Kasumi-1 (cell line): ENCODE measurements at regions not wholly inside any gene's neighbourhood (a gene's known extent, or its start where the extent isn't known, plus 50 kb on each side); places are given as distances from the start of the nearest gene placed in this dataset.
"Not testable (repeated sequence)": the region's sequence is repeated elsewhere in the genome, so short reads cannot be mapped to it uniquely, and the experiment has no call there.

ENCODE experiments used
- DNase-seq, 2 experiments: peaks; one replicate each; lab custom pipeline; 2025; lab: John Stamatoyannopoulos, UW

- no peak for DNase-seq
Observed at GRCh38 chr1:80310703-80311245, 1304.2 kb upstream of the ADGRL4 start.

- DNase-seq = no peak
Observed at GRCh38 chr1:80305466-80305865, 1298.9 kb upstream of the ADGRL4 start.

GRCh38 chr1:80293818-80294217 lies 1287.3 kb upstream of the ADGRL4 start:
- no peak for DNase-seq

GRCh38 chr1:80288750-80289149 lies 1282.2 kb upstream of the ADGRL4 start:
- not testable (repeated sequence) for DNase-seq

- DNase-seq = no peak
Observed at GRCh38 chr1:80282536-80282935, 1276.0 kb upstream of the ADGRL4 start.

GRCh38 chr1:80278936-80279335 lies 1272.4 kb upstream of the ADGRL4 start:
- no peak for DNase-seq

GRCh38 chr1:80274256-80274655 lies 1267.7 kb upstream of the ADGRL4 start:
- no peak for DNase-seq

GRCh38 chr1:80272495-80272894 lies 1266.0 kb upstream of the ADGRL4 start:
- DNase-seq = no peak

- DNase-seq = no peak
Observed at GRCh38 chr1:80258659-80259058, 1252.1 kb upstream of the ADGRL4 start.

- no peak for DNase-seq
Observed at GRCh38 chr1:80251591-80251990, 1245.1 kb upstream of the ADGRL4 start.

GRCh38 chr1:80251171-80251570 lies 1244.6 kb upstream of the ADGRL4 start:
- no peak for DNase-seq

- DNase-seq = no peak
Observed at GRCh38 chr1:80250573-80251168, 1244.1 kb upstream of the ADGRL4 start.

GRCh38 chr1:80249699-80250098 lies 1243.2 kb upstream of the ADGRL4 start:
- no peak for DNase-seq

GRCh38 chr1:80248886-80249285 lies 1242.4 kb upstream of the ADGRL4 start:
- DNase-seq = no peak

GRCh38 chr1:80245813-80246212 lies 1239.3 kb upstream of the ADGRL4 start:
- no peak for DNase-seq

GRCh38 chr1:80244372-80244771 lies 1237.8 kb upstream of the ADGRL4 start:
- no peak for DNase-seq

- DNase-seq = no peak
Observed at GRCh38 chr1:80241566-80241965, 1235.0 kb upstream of the ADGRL4 start.

- no peak for DNase-seq
Observed at GRCh38 chr1:80225510-80225909, 1219.0 kb upstream of the ADGRL4 start.

GRCh38 chr1:80221319-80221718 lies 1214.8 kb upstream of the ADGRL4 start:
- no peak for DNase-seq

GRCh38 chr1:80218112-80218511 lies 1211.6 kb upstream of the ADGRL4 start:
- peak; percentile 44 to 68 for DNase-seq

- DNase-seq = peak; percentile 65 to 73
Observed at GRCh38 chr1:80217377-80217986, 1211.0 kb upstream of the ADGRL4 start.

- DNase-seq = no peak
Observed at GRCh38 chr1:80214888-80215540, 1208.5 kb upstream of the ADGRL4 start.

GRCh38 chr1:80212948-80213347 lies 1206.4 kb upstream of the ADGRL4 start:
- no peak for DNase-seq
